BLaER1 treated with 17β-estradiol and CSF1 and Interleukin-3, amounts not matched to agents 10 nM and 100 nM (cell line): ENCODE measurements at regions not wholly inside any gene's neighbourhood (a gene's known extent, or its start where the extent isn't known, plus 50 kb on each side); places are given as distances from the start of the nearest gene placed in this dataset.

Experiments used
- H3K27ac ChIP-seq, 11 experiments: shearing (Covaris generic); formaldehyde crosslinking; 2 replicates each; pipeline ENCODE4 v1.8.1; 2022
- H3K27me3 ChIP-seq, 11 experiments: shearing (Covaris generic); formaldehyde crosslinking; 2 replicates each; pipeline ENCODE4 v1.8.1; 2022
- H3K36me3 ChIP-seq, 11 experiments: shearing (Covaris generic); formaldehyde crosslinking; 2 replicates each; pipeline ENCODE4 v1.8.1; 2022
- H3K4me1 ChIP-seq, 10 experiments: shearing (Covaris generic); formaldehyde crosslinking; 2 replicates each; pipeline ENCODE4 v1.8.1; 2022
- H3K4me2 ChIP-seq, 11 experiments: shearing (Covaris generic); formaldehyde crosslinking; 2 replicates each; pipeline ENCODE4 v1.8.1; 2022
- H3K4me3 ChIP-seq, 10 experiments: shearing (Covaris generic); formaldehyde crosslinking; 2 replicates each; pipeline ENCODE4 v1.8.1; 2022
- H3K9ac ChIP-seq, 11 experiments: shearing (Covaris generic); formaldehyde crosslinking; 2 replicates each; pipeline ENCODE4 v1.8.1; 2022
- H3K9me3 ChIP-seq, 11 experiments: shearing (Covaris generic); formaldehyde crosslinking; replicated peaks in 1 of 11; 2 replicates each; pipeline ENCODE4 v1.8.1; 2022
- H4K20me1 ChIP-seq, 11 experiments: shearing (Covaris generic); formaldehyde crosslinking; 2 replicates each; pipeline ENCODE4 v1.8.1; 2022
- Cebpa-rat ChIP-seq, 11 experiments: shearing (Covaris generic); IDR thresholded peaks; 2 replicates each; pipeline ENCODE4 v1.8.1; 2022

DNA sequence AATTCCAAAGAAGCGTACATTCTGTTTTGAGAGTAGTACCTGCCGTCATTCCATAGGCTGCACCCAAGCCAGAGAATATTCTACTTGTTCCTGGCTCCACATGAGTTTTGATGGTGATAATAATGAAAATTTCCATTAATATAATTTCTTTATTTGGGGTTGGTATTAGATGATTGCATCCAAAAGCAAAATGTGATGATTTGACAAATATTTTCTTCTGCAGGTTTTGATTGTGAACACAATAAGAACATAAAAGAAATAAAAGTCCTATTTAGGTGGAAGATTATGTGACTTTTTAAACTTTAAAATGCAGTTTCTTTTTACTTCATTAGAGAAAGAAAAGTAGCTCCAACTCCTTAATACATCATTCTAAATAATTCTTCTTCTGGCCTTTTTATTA, 284.8 kb upstream of the FMN2 start:
- Histone ChIP-seq H4K20me1 (no peaks in the 10 kb centered on the region), H3K4me3 (no peak overlapping the region), H3K9me3 (no peaks in the 10 kb centered on the region), H3K4me1 (peaks cover 0 to 13% (median 0%) of the 10 kb centered on the region in 10 experiments; a peak in 5 of 20 replicates), H3K27me3 (no peaks in the 10 kb centered on the region), H3K4me2 (no peak overlapping the region), H3K27ac (no peak overlapping the region), H3K36me3 (no peaks in the 10 kb centered on the region), H3K9ac (no peak overlapping the region)
- TF ChIP-seq Cebpa-rat (IDR thresholded peaks at IDR 0.05) = no peak

DNA sequence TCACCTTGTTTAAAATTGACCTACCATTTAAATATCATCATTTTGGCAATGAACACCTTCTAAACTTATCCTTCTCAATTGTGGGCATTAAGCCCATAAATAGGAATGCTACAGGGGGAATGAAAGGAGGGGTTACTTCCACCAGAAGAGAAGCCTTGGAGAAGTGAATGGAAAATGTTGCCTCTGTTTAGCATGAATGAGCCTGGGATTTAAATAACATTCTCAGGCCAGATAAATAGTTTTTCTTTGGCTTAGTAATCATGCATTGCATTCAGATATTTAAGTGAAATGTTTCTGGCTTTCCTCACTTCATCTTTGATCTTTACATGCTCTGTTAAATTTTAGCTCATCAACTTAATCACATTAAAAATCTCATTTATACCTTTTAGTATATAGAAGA, 284.3 kb upstream of the FMN2 start:
- no peaks in the 10 kb centered on the region for H3K9me3 ChIP-seq
- no peaks in the 10 kb centered on the region for H3K36me3 ChIP-seq
- no peak overlapping the region for H3K27ac ChIP-seq
- no peak for TF ChIP-seq Cebpa-rat (IDR thresholded peaks at IDR 0.05)
- no peaks in the 10 kb centered on the region for H3K27me3 ChIP-seq
- peaks cover 0 to 13% (median 0%) of the 10 kb centered on the region in 10 experiments; a peak in 5 of 20 replicates for H3K4me1 ChIP-seq
- H3K9ac ChIP-seq = no peak overlapping the region
- H3K4me2 ChIP-seq = no peak overlapping the region; a peak in 1 of 22 replicates
- H4K20me1 ChIP-seq = no peaks in the 10 kb centered on the region
- H3K4me3 ChIP-seq = no peak overlapping the region

DNA sequence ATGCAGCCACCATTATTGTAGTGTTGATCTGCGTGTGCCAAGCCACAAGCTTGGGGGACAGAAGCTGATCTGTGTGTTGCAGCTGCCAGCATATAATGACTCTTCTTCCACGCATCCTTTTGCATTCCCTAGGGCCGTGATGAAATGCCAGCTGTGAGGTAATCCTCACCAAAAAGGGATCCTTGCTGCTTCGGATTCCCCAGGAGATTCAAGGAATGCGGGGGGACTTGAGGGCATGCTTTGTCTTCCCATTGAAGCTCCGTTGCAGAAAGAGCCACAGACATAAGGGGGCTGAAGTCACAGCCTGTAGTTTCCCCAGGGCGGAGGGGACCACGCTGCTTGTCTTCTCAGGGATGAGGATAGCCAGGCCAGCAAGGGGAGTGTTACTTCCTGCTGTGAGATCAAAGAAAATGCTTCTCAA, 281.6 kb upstream of the FMN2 start:
- no peak overlapping the region for H3K27ac ChIP-seq
- no peak overlapping the region for H3K4me3 ChIP-seq
- no peaks in the 10 kb centered on the region for H3K27me3 ChIP-seq
- no peak overlapping the region for H3K9ac ChIP-seq
- no peaks in the 10 kb centered on the region for H3K36me3 ChIP-seq
- TF ChIP-seq Cebpa-rat (IDR thresholded peaks at IDR 0.05) = no peak
- H4K20me1 ChIP-seq = no peaks in the 10 kb centered on the region
- H3K4me2 ChIP-seq = no peak overlapping the region
- no peaks in the 10 kb centered on the region for H3K9me3 ChIP-seq
- H3K4me1 ChIP-seq = peaks cover 0 to 18% (median 3%) of the 10 kb centered on the region in 10 experiments; a peak in 7 of 20 replicates

DNA sequence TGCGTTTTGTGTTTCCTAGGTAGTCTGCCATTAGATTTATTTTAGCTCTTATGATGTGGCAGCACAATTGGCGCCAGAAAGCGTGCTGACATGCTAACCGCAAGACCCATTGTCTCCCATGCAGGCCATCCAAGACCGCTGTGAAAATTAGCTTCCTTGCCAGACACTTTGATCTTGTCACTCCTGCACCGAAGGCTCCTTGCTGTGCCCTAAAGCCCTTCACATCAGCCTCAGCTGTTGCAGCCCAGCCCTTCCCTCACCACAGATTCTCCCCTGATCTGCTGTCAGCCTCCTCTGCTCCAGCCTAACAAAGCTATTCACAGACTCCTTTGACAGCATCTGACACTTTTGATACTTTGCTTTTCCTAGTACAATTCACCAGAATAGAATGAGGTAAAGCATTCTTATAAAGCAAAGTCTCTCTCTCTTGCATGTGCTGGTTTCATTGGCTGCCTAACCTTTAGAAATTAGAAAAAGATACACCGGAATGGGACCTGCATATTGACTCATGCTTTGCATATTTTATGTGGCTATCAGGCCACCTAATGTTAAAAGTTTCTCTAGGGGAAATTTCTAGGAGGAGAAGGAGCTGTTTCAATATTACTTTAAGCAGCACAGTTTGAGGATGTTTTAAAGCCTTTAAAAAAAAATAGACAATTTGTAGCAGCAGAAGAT, 280.3 kb upstream of the FMN2 start:
- H3K9me3 ChIP-seq = no peaks in the 10 kb centered on the region
- no peaks in the 10 kb centered on the region for H3K36me3 ChIP-seq
- H3K4me2 ChIP-seq = no peak overlapping the region
- H3K27ac ChIP-seq = no peak overlapping the region
- H3K27me3 ChIP-seq = no peaks in the 10 kb centered on the region
- no peak overlapping the region for H3K4me3 ChIP-seq
- no peak for TF ChIP-seq Cebpa-rat (IDR thresholded peaks at IDR 0.05)
- no peaks in the 10 kb centered on the region for H4K20me1 ChIP-seq
- H3K4me1 ChIP-seq = peaks cover 0 to 17% (median 6%) of the 10 kb centered on the region in 10 experiments; a peak in 13 of 20 replicates
- H3K9ac ChIP-seq = no peak overlapping the region

DNA sequence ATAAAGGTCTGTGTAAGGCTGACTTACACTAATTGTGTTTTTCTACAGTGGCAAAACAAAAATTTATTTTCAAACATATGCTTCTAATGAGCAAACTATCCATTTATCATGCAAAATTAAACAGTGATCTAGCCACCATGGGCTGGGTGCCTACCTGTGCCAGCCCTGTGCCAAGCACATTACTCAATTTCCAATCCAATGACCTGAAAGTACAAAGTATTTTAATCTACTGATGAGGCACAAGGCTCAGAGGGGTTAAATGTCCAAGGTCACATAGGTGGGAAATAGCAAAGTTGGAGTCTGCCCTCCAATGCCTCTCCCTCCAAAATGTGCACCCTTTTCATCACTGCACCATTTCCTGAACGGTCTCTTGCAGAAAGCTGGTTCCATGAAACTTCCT, 279.1 kb upstream of the FMN2 start:
- no peaks in the 10 kb centered on the region for H3K9me3 ChIP-seq
- H4K20me1 ChIP-seq = no peaks in the 10 kb centered on the region
- H3K27me3 ChIP-seq = no peaks in the 10 kb centered on the region
- no peak for TF ChIP-seq Cebpa-rat (IDR thresholded peaks at IDR 0.05)
- no peaks in the 10 kb centered on the region for H3K36me3 ChIP-seq
- peaks cover 0 to 22% (median 5%) of the 10 kb centered on the region in 10 experiments; a peak in 13 of 20 replicates for H3K4me1 ChIP-seq
- H3K9ac ChIP-seq = no peak overlapping the region
- H3K4me2 ChIP-seq = no peak overlapping the region
- H3K27ac ChIP-seq = no peak overlapping the region
- H3K4me3 ChIP-seq = no peak overlapping the region

DNA sequence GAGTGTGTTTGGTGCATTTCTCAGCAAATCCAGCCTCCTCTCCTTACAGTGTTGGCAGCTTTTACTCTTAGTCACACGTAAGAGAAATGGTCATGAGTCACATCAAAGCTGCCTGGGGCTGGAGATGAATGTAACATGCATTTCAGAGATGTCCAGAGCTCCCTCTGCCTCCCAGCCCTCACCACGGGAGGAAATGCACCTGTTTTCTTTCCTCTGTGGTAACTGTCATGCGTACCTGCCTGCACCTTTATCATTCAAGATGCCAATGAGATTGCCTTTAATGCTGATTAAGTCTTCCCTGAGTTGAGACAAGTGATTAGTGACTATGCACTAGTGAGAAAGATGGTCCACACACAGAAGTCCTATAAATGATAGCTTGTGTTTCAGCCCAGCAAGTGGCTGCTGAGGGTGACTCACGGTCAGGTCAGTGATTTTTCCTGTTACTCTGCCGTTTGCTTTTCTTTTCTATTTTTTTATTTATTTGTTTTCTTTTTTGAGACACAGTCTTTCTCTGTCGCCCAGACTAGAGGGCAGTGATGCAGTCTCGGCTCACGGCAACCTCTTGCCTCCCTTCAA, 277.3 kb upstream of the FMN2 start:
- Histone ChIP-seq H3K4me3 (no peak overlapping the region), H3K27ac (no peak overlapping the region; a peak in 1 of 22 replicates)

DNA sequence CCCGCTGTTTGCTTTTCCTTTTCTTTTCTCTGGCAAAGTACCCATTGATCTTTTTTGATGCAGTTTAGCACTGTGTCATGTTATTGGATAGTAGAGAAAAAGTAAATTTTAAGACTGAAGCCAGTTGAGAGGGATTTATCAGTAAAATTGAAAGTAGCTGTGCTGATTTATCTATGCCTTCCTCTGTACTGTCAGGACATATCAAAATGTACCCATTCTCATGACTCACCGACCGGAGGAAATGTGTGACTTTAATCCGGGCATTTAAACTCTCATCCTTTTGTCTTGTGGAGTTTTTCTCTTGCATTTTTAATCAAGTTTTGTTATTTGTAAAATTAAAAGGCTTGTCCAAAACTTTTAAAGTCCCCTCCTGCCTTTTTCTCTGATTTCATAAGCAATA, 276.6 kb upstream of the FMN2 start:
- no peak overlapping the region for H3K9ac ChIP-seq
- no peak for TF ChIP-seq Cebpa-rat (IDR thresholded peaks at IDR 0.05)
- H3K4me2 ChIP-seq = no peak overlapping the region
- no peak overlapping the region for H3K27ac ChIP-seq
- H4K20me1 ChIP-seq = no peaks in the 10 kb centered on the region
- no peaks in the 10 kb centered on the region for H3K36me3 ChIP-seq
- peaks cover 0 to 22% (median 4%) of the 10 kb centered on the region in 10 experiments; a peak in 10 of 20 replicates for H3K4me1 ChIP-seq
- no peaks in the 10 kb centered on the region for H3K27me3 ChIP-seq
- no peak overlapping the region for H3K4me3 ChIP-seq
- no peaks in the 10 kb centered on the region for H3K9me3 ChIP-seq

More for the DNA sequence above, 277.3 kb upstream of the FMN2 start:
- Histone ChIP-seq H3K4me1 (peaks cover 0 to 22% (median 4%) of the 10 kb centered on the region in 10 experiments; a peak in 10 of 20 replicates), H3K4me2 (peak overlapping the region in 2 of 11 experiments; percentile 1 to 30; a peak in 2 of 22 replicates), H3K27me3 (no peaks in the 10 kb centered on the region), H4K20me1 (no peaks in the 10 kb centered on the region), H3K9me3 (no peaks in the 10 kb centered on the region), H3K36me3 (no peaks in the 10 kb centered on the region), H3K9ac (no peak overlapping the region)
- TF ChIP-seq Cebpa-rat (IDR thresholded peaks at IDR 0.05) = no peak

DNA sequence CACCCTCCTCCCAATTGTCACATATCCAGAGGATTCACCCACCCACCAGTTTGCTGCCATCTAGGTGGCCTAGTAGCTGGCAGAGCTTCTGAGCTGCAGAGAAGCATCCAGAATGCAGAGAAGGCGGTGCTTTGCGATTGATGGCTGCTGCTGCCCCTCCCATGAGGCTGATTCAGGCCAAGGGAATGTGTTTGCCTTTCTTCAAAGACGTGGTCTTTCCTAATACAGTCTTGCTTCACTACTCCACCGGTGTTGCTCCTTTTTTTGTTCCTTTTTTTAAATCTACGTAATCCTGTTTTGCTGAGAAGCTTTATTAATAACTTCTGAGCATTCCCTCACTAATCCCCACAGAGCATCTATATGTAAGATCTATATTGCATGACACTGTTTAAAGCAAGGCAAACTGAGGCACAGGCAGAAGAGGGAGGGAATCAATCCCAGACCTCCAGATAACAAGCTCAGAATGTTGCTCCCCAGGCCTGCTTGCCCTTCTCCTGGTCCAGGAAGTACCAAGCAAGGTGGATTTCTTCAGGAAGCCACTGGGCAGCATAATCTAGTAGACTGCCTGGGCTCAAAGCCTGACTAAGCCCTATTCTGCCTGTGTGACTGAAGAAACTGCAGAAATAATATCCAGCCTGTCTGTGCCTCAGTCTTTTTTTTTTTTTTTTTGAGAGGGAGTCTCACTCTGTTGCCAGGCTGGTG, 275.5 kb upstream of the FMN2 start:
- H3K4me2 ChIP-seq = peak overlapping the region in 5 of 11 experiments; percentile 4 to 53 (median 31); a peak in 7 of 22 replicates
- H3K27ac ChIP-seq = peak overlapping the region in 6 of 11 experiments; percentile 20 to 48 (median 32); a peak in 8 of 22 replicates
- H3K9ac ChIP-seq = no peak overlapping the region

DNA sequence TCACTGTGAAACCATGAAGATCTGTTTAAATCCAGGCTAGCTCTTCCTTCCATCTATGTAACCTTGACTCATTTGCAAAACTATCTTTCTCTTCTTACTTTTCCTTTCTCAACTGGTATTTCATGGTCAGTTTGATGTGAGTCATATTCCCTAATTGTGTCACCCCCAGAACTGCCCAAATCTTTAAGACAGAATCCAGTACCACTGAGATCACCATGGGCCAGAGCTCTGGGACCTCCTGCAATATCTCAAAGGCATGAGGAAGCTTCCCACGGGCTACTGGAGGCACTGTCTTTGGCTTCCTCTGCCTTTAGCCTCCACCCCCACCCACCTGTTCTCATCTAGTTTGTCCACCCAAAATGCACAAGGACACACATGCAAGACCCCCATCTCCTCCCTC, 274.4 kb upstream of the FMN2 start:
- TF ChIP-seq Cebpa-rat (IDR thresholded peaks at IDR 0.05) = no peak
- no peaks in the 10 kb centered on the region for H3K27me3 ChIP-seq
- no peak overlapping the region for H3K4me3 ChIP-seq
- H3K27ac ChIP-seq = peak overlapping the region in 2 of 11 experiments; percentile 38 to 48; a peak in 1 of 22 replicates
- no peak overlapping the region for H3K9ac ChIP-seq
- H3K4me2 ChIP-seq = peak overlapping the region in 3 of 11 experiments; percentile 5 to 53 (median 34); a peak in 2 of 22 replicates
- peaks cover 0 to 22% (median 4%) of the 10 kb centered on the region in 10 experiments; a peak in 10 of 20 replicates for H3K4me1 ChIP-seq
- no peaks in the 10 kb centered on the region for H3K36me3 ChIP-seq
- no peaks in the 10 kb centered on the region for H3K9me3 ChIP-seq
- no peaks in the 10 kb centered on the region for H4K20me1 ChIP-seq

More for the DNA sequence above, 275.5 kb upstream of the FMN2 start:
- Histone ChIP-seq H3K4me3 (no peak overlapping the region), H4K20me1 (no peaks in the 10 kb centered on the region), H3K4me1 (peaks cover 0 to 22% (median 4%) of the 10 kb centered on the region in 10 experiments; a peak in 10 of 20 replicates), H3K36me3 (no peaks in the 10 kb centered on the region), H3K27me3 (no peaks in the 10 kb centered on the region), H3K9me3 (no peaks in the 10 kb centered on the region)
- TF ChIP-seq Cebpa-rat (IDR thresholded peaks at IDR 0.05) = no peak
